GM12864 (cell line): ENCODE measurements at regions not wholly inside any gene's neighbourhood (a gene's known extent, or its start where the extent isn't known, plus 50 kb on each side); places are given as distances from the start of the nearest gene placed in this dataset.

Experiments used
- DNase-seq: peaks from one replicate; pipeline ENCODE4 v3.0.0-alpha.2; 2011; ENCODE audit warnings: low read depth
- H3K4me3 ChIP-seq: 2 replicates; pipeline ENCODE4 v1.5.1; 2011; ENCODE audit warnings: mild to moderate bottlenecking, low read depth, low read length, control low read depth
- CTCF ChIP-seq: IDR thresholded peaks from 2 replicates; pipeline ENCODE4 v1.5.1; 2011; ENCODE audit warnings: low read depth, mild to moderate bottlenecking, moderate library complexity, low read length, control low read depth, inconsistent platforms; ENCODE audit errors: missing control alignments

GRCh38 chr3:18132991-18133390, 292.1 kb downstream of the SATB1 start:
- TF ChIP-seq CTCF = no peak
- no peak overlapping the region for H3K4me3 ChIP-seq
- no peak for DNase-seq

GRCh38 chr3:18127859-18128681, 297.1 kb downstream of the SATB1 start:
- no peak for DNase-seq
- no peak for TF ChIP-seq CTCF
- H3K4me3 ChIP-seq = no peak overlapping the region

- no peak overlapping the region for H3K4me3 ChIP-seq
- TF ChIP-seq CTCF = no peak
- peak; percentile 22 for DNase-seq
Observed at GRCh38 chr3:18127174-18127858, 297.8 kb downstream of the SATB1 start.

GRCh38 chr3:18126772-18127171, 298.4 kb downstream of the SATB1 start:
- no peak for DNase-seq
- no peak overlapping the region for H3K4me3 ChIP-seq
- no peak for TF ChIP-seq CTCF

GRCh38 chr3:18124501-18124900, 300.6 kb downstream of the SATB1 start:
- no peak for DNase-seq
- TF ChIP-seq CTCF = no peak
- no peak overlapping the region for H3K4me3 ChIP-seq

- H3K4me3 ChIP-seq = no peak overlapping the region
- no peak for DNase-seq
- no peak for TF ChIP-seq CTCF
Observed at GRCh38 chr3:18122264-18122663, 302.9 kb downstream of the SATB1 start.
